Muscle of arm (tissue), 1 donor: ENCODE measurements at regions not wholly inside any gene's neighbourhood (a gene's known extent, or its start where the extent isn't known, plus 50 kb on each side); places are given as distances from the start of the nearest gene placed in this dataset.
"Not testable (repeated sequence)": the region's sequence is repeated elsewhere in the genome, so short reads cannot be mapped to it uniquely, and the experiment has no call there.

ENCODE experiments used
- DNase-seq: peaks from one replicate; pipeline ENCODE4 v3.0.0-alpha.2; 2013

- DNase-seq = not testable (repeated sequence)
Measured at GRCh38 chr1:157368941-157369340, 183.4 kb downstream of the FCRL5 start.

- DNase-seq = no peak
Measured at GRCh38 chr1:157368363-157368762, 184.0 kb downstream of the FCRL5 start.

- no peak for DNase-seq
Measured at GRCh38 chr1:157367870-157368269, 184.4 kb downstream of the FCRL5 start.

DNA sequence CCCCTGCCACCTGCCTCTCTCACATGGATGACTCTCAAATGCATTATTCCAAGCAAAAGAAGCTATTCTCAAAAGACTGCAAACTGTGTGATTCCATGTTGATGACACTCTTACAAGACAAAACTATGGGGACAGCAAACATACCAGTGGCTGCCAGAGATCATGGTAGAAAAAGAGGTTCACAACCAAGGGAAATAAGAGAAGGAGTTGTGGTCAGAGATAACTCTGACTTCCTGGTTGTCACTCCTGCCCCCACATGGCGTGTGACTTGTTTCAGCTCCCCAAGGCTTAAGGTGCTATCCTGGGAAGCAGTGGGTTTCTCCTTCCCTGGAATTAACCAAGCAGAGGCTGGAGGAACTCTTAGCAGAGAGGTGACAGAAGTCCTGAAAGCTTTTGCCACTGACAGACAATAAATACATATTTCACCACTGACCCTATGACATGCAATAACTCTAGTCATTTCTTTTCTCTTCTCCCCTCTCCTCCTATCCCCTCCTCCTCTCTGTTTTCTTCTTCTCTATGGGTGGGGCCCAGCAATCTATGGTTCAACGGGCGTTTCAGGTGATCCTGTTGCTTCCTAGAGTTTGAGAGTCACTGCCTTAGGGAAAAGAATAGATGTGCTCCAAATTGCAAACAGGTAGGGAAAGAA, 185.1 kb downstream of the FCRL5 start:
- no peak for DNase-seq

DNA sequence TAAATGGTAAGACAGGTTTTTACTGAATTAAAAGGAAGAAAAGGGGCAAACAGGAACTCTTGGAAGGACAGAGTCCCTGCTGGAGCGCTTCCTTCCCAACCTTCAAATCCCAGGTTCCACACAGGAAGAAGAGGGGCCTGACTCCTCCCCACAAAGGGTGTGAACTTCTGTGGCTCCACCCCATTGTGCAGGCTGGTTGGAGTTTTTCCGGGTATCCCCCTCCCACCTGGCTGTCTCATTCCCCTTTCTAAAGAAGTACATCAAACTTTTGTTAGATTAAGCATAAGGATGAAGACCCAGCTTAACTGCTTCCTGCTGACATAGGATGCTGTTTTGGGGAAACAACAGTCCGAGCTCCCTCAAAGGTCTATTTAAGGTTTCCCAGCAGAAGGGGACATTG, 187.7 kb downstream of the FCRL5 start:
- no peak for DNase-seq

- DNase-seq = no peak
Measured at GRCh38 chr1:157363660-157364140, 188.6 kb downstream of the FCRL5 start.

GRCh38 chr1:157360023-157360390, 192.3 kb downstream of the FCRL5 start:
- no peak for DNase-seq

DNA sequence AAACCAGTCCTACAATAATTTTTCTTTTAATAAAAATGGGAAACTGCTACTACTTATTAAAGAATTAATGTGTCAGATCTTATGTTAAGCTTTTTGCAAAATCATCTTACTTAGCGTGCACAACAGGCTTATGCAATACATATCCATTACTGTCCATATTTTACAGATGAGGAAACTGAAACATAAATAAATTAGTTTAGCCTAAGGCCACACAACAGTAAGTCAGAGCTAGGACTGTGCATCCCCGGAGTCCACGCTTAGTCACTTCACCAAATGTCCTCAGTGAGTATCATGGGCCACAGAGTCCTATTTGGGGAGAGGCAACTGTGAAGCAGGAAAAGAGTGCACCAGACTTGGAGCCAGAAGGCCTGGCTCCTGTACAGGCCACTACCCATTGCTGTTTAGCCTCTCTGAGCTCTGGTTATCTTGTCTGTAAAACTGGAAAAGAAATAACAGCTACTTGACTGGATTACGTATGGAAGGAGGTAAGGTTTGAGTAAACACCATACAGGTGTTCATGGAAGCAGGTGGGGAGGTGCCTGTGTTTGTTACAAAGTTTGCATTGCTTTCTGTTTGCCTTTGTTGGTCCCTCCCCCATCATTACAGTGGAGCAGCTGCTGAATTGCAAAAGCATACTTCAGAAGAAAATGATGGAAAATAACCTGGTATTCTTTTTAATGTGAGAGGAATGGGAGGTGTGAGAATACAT, 192.8 kb downstream of the FCRL5 start:
- no peak for DNase-seq

- DNase-seq = no peak
Measured at GRCh38 chr1:157357111-157357510, 195.2 kb downstream of the FCRL5 start.

DNA sequence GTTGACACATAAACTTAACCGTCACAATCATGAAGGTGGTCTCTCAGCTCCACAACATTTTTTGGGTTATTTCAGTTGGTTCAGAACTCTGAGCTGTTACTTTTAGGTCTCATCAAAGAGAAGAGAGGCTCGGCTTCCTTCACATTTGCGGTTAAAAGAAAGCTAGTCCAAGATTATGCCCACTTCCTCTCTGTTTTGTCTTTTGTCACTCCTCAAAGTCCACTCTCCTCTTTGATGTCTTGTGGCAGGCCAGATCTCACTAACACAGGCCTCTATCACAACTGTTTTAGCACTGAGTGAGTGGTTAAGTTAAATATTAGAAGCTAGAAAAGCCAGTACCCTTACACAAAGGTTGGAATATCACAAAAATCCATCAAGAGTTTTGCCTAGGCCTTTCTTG, 195.7 kb downstream of the FCRL5 start:
- DNase-seq = no peak

GRCh38 chr1:157353546-157353945, 198.8 kb downstream of the FCRL5 start:
- no peak for DNase-seq

GRCh38 chr1:157352817-157353408, 199.4 kb downstream of the FCRL5 start:
- no peak for DNase-seq

DNA sequence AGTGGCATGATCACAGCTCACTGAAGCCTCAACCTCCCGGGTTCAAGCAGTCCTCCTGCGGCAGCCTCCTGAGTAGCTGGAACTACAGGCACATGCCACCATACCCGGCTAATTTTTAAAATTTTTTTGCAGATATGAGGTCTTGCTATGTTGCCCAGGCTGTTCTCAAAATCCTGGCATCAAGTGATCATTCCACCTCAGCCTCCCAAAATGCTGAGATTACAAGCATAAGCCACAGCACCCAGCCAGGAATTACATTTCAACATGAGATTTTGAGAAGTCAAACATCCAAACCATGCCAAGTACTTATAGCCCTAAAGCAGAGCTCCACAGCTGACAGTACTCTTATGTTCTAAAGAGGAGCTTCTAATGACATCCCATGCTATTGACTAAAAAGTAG, 200.1 kb downstream of the FCRL5 start:
- DNase-seq = no peak

- DNase-seq = not testable (repeated sequence)
Measured at GRCh38 chr1:157351800-157352199, 200.5 kb downstream of the FCRL5 start.

DNA sequence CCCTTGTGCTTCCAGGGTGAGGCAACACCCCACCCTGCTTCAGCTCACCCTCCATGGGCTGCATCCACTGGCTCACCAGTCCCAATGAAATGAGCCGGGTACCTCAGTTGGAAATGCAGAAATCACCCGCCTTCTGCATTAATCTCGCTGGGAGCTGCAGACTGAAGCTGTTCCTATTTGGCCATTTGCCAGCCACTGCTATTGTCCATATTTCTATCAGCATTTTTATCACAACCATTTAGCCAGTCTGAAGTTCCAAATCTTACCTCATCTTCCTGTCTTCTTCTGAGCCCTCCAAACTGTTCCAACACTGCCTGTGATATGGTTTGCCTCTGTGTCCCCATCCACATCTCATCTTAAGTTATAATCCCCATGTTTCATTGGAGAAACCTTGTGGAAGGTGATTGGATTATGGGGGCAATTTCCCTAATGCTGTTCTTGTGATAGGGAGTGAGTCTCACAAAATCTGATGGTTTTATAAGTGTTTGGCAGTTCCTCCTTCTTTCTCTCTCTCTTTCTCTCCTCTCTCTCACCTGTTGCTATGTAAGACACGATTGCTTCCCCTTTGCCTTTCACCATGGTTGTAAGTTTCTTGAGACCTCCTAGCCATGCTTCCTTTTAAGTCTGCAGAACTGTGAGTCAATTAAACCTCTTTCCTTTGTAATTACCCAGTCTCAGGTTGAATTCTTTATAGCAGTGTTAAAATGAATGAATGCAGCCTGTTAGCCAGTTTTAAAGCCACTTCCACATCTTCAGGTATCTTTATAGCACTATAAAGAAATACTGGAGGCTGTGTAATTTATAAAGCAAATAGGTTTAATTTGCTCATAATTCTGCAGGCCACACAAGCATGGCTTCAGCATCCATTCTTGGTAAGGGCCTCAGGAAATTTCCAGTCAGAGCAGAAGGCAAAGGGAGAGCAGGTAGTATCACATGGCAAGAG, 203.5 kb downstream of the FCRL5 start:
- no peak for DNase-seq

GRCh38 chr1:157347506-157347905, 204.8 kb downstream of the FCRL5 start:
- DNase-seq = no peak

DNA sequence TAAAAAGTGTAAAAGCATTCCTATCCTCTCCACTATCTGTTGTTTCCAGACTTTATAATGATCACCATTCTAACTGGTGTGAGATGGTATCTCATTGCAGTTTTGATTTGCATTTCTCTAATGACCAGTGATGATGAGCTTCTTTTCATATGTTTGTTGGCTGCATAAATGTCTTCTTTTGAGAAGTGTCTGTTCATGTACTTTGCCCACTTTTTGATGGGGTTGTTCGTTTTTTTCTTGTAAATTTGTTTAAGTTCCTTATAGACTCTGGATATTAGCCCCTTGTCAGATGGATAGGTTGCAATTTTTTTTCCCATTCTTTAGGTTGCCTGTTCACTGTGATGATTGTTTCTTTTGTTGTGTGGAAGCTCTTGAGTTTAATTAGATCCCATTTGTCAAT, 199.6 kb upstream of the ETV3 start:
- not testable (repeated sequence) for DNase-seq

GRCh38 chr1:157335056-157335455, 196.9 kb upstream of the ETV3 start:
- DNase-seq = no peak

DNA sequence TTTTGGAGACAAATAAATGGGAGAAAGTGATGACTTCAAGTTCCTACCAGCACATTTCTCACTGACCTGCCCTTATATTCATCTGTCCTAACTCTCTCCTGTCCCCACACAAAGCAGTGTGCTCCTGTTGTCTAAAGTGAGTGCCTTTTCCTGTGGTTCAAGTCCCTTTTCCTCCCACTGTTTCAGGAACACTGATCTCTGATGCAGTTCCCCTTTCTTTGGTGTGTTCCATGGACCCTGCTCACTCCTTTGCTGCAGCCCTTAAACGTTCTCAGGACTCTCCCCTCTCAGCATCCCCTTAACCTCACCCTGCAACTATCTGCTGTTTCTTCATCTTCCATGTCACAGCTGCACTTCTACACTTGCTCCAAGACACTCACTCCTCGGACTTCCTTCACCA, 195.8 kb upstream of the ETV3 start:
- DNase-seq = no peak

GRCh38 chr1:157330177-157330576, 192.0 kb upstream of the ETV3 start:
- DNase-seq = not testable (repeated sequence)

GRCh38 chr1:157328120-157328519, 189.9 kb upstream of the ETV3 start:
- DNase-seq = not testable (repeated sequence)
